ENCODE measurements at regions not wholly inside any gene's neighbourhood (a gene's known extent, or its start where the extent isn't known, plus 50 kb on each side); places are given as distances from the start of the nearest gene placed in this dataset.

- DNase-seq (ENCODE audit: low spot score) (no peak), ATAC-seq (no peak)
- Mint-ChIP-seq H3K27me3 (peaks cover 4 to 20% of the 10 kb centered on the region in 2 donors), H3K27ac (no peak overlapping the region), H3K4me1 (ENCODE audit: low read depth in 2 of 2) (no peaks in the 10 kb centered on the region), H3K4me3 (no peak overlapping the region), H3K36me3 (no peaks in the 10 kb centered on the region), H3K9me3 (no peaks in the 10 kb centered on the region)
Observed at GRCh38 chr2:215590010-215590745, 154.3 kb upstream of the FN1 start.

- ATAC-seq (no peak), DNase-seq (ENCODE audit: low spot score) (no peak)
- Mint-ChIP-seq H3K36me3 (no peaks in the 10 kb centered on the region), H3K4me1 (ENCODE audit: low read depth in 2 of 2) (no peaks in the 10 kb centered on the region), H3K27ac (no peak overlapping the region), H3K4me3 (no peak overlapping the region), H3K27me3 (peaks cover 0 to 11% of the 10 kb centered on the region in 2 donors), H3K9me3 (no peaks in the 10 kb centered on the region)
Observed at GRCh38 chr2:215583881-215584280, 148.0 kb upstream of the FN1 start.

- H3K27me3 Mint-ChIP-seq: peaks cover 3 to 16% of the 10 kb centered on the region in 2 donors
- no peak overlapping the region for H3K4me3 Mint-ChIP-seq
- H3K4me1 Mint-ChIP-seq (ENCODE audit: low read depth in 2 of 2): no peaks in the 10 kb centered on the region
- H3K27ac Mint-ChIP-seq: no peak overlapping the region
- no peaks in the 10 kb centered on the region for H3K9me3 Mint-ChIP-seq
- DNase-seq (ENCODE audit: low spot score) (no peak), ATAC-seq (no peak)
- no peaks in the 10 kb centered on the region for H3K36me3 Mint-ChIP-seq
Observed at GRCh38 chr2:215579809-215580208, 143.9 kb upstream of the FN1 start.

GRCh38 chr2:215577356-215577755, 141.5 kb upstream of the FN1 start:
- Mint-ChIP-seq H3K27ac (no peak overlapping the region), H3K9me3 (no peaks in the 10 kb centered on the region), H3K27me3 (peaks cover 3 to 16% of the 10 kb centered on the region in 2 donors), H3K4me3 (no peak overlapping the region), H3K4me1 (ENCODE audit: low read depth in 2 of 2) (no peaks in the 10 kb centered on the region), H3K36me3 (no peaks in the 10 kb centered on the region)
- DNase-seq (ENCODE audit: low spot score): no peak
- no peak for ATAC-seq

- Mint-ChIP-seq H3K36me3 (no peaks in the 10 kb centered on the region), H3K9me3 (no peaks in the 10 kb centered on the region), H3K4me1 (ENCODE audit: low read depth in 2 of 2) (no peaks in the 10 kb centered on the region), H3K27ac (no peak overlapping the region), H3K4me3 (no peak overlapping the region), H3K27me3 (peaks cover 5 to 21% of the 10 kb centered on the region in 2 donors)
- DNase-seq (ENCODE audit: low spot score): no peak
- no peak for ATAC-seq
Observed at GRCh38 chr2:215576572-215576971, 140.7 kb upstream of the FN1 start.

GRCh38 chr2:215573496-215573895, 137.6 kb upstream of the FN1 start:
- ATAC-seq: no peak
- Mint-ChIP-seq H3K4me1 (ENCODE audit: low read depth in 2 of 2) (no peaks in the 10 kb centered on the region), H3K27me3 (peaks cover 7 to 23% of the 10 kb centered on the region in 2 donors), H3K36me3 (no peaks in the 10 kb centered on the region), H3K27ac (no peak overlapping the region), H3K4me3 (no peak overlapping the region), H3K9me3 (no peaks in the 10 kb centered on the region)
- no peak for DNase-seq (ENCODE audit: low spot score)

- ATAC-seq: no peak
- no peak overlapping the region for H3K27ac Mint-ChIP-seq
- no peak overlapping the region for H3K4me3 Mint-ChIP-seq
- no peaks in the 10 kb centered on the region for H3K9me3 Mint-ChIP-seq
- no peaks in the 10 kb centered on the region for H3K4me1 Mint-ChIP-seq (ENCODE audit: low read depth in 2 of 2)
- no peaks in the 10 kb centered on the region for H3K36me3 Mint-ChIP-seq
- no peak for DNase-seq (ENCODE audit: low spot score)
- peaks cover 7 to 23% of the 10 kb centered on the region in 2 donors for H3K27me3 Mint-ChIP-seq
Observed at GRCh38 chr2:215572341-215572848, 136.5 kb upstream of the FN1 start.

- peaks cover 5 to 19% of the 10 kb centered on the region in 2 donors for H3K27me3 Mint-ChIP-seq
- ATAC-seq (no peak), DNase-seq (ENCODE audit: low spot score) (no peak)
- no peak overlapping the region for H3K27ac Mint-ChIP-seq
- H3K4me3 Mint-ChIP-seq: no peak overlapping the region
- no peaks in the 10 kb centered on the region for H3K9me3 Mint-ChIP-seq
- H3K4me1 Mint-ChIP-seq (ENCODE audit: low read depth in 2 of 2): no peaks in the 10 kb centered on the region
- H3K36me3 Mint-ChIP-seq: no peaks in the 10 kb centered on the region
Observed at GRCh38 chr2:215571689-215572088, 135.8 kb upstream of the FN1 start.

GRCh38 chr2:215567504-215567903, 131.6 kb upstream of the FN1 start:
- no peaks in the 10 kb centered on the region for H3K4me1 Mint-ChIP-seq (ENCODE audit: low read depth in 2 of 2)
- ATAC-seq (no peak), DNase-seq (ENCODE audit: low spot score) (no peak)
- peaks cover 7 to 22% of the 10 kb centered on the region in 2 donors for H3K27me3 Mint-ChIP-seq
- H3K4me3 Mint-ChIP-seq: no peak overlapping the region
- H3K27ac Mint-ChIP-seq: no peak overlapping the region
- no peaks in the 10 kb centered on the region for H3K36me3 Mint-ChIP-seq
- H3K9me3 Mint-ChIP-seq: no peaks in the 10 kb centered on the region

GRCh38 chr2:215565897-215566296, 130.0 kb upstream of the FN1 start:
- DNase-seq (ENCODE audit: low spot score): no peak
- H3K4me1 Mint-ChIP-seq (ENCODE audit: low read depth in 2 of 2): no peaks in the 10 kb centered on the region
- H3K4me3 Mint-ChIP-seq: no peak overlapping the region
- no peaks in the 10 kb centered on the region for H3K9me3 Mint-ChIP-seq
- peak in 1 of 2 donors; percentile 9 for ATAC-seq
- no peak overlapping the region for H3K27ac Mint-ChIP-seq
- peaks cover 5 to 11% of the 10 kb centered on the region in 2 donors for H3K27me3 Mint-ChIP-seq
- H3K36me3 Mint-ChIP-seq: no peaks in the 10 kb centered on the region

GRCh38 chr2:215557701-215558100, 121.8 kb upstream of the FN1 start:
- Mint-ChIP-seq H3K27me3 (peaks cover 0 to 2% of the 10 kb centered on the region in 2 donors), H3K27ac (no peak overlapping the region), H3K36me3 (no peaks in the 10 kb centered on the region), H3K4me3 (no peak overlapping the region), H3K4me1 (ENCODE audit: low read depth in 2 of 2) (no peaks in the 10 kb centered on the region), H3K9me3 (no peaks in the 10 kb centered on the region)
- ATAC-seq (no peak), DNase-seq (ENCODE audit: low spot score) (no peak)

- H3K27me3 Mint-ChIP-seq: peaks cover 0 to 2% of the 10 kb centered on the region in 2 donors
- no peaks in the 10 kb centered on the region for H3K4me1 Mint-ChIP-seq (ENCODE audit: low read depth in 2 of 2)
Observed at GRCh38 chr2:215556979-215557378, 121.1 kb upstream of the FN1 start.

GRCh38 chr2:215554689-215555498, 119.0 kb upstream of the FN1 start:
- H3K9me3 Mint-ChIP-seq: no peaks in the 10 kb centered on the region
- no peak for ATAC-seq
- peaks cover 3 to 7% of the 10 kb centered on the region in 2 donors for H3K27me3 Mint-ChIP-seq
- no peaks in the 10 kb centered on the region for H3K36me3 Mint-ChIP-seq
- no peak overlapping the region for H3K4me3 Mint-ChIP-seq
- H3K27ac Mint-ChIP-seq: no peak overlapping the region
- no peaks in the 10 kb centered on the region for H3K4me1 Mint-ChIP-seq (ENCODE audit: low read depth in 2 of 2)
- DNase-seq (ENCODE audit: low spot score): no peak

More at GRCh38 chr2:215556979-215557378, 121.1 kb upstream of the FN1 start:
- no peak for DNase-seq (ENCODE audit: low spot score)
- no peak overlapping the region for H3K27ac Mint-ChIP-seq
- H3K36me3 Mint-ChIP-seq: no peaks in the 10 kb centered on the region
- ATAC-seq: peak in 1 of 2 donors; percentile 6
- no peak overlapping the region for H3K4me3 Mint-ChIP-seq
- H3K9me3 Mint-ChIP-seq: no peaks in the 10 kb centered on the region

- H3K27ac Mint-ChIP-seq: no peak overlapping the region
- H3K9me3 Mint-ChIP-seq: no peaks in the 10 kb centered on the region
- DNase-seq (ENCODE audit: low spot score): no peak
- ATAC-seq: no peak
- H3K36me3 Mint-ChIP-seq: no peaks in the 10 kb centered on the region
- H3K27me3 Mint-ChIP-seq: peaks cover 3 to 13% of the 10 kb centered on the region in 2 donors
- no peak overlapping the region for H3K4me3 Mint-ChIP-seq
- H3K4me1 Mint-ChIP-seq (ENCODE audit: low read depth in 2 of 2): no peaks in the 10 kb centered on the region
Observed at GRCh38 chr2:215553946-215554345, 118.1 kb upstream of the FN1 start.
